ENCODE measurements at regions not wholly inside any gene's neighbourhood (a gene's known extent, or its start where the extent isn't known, plus 50 kb on each side); places are given as distances from the start of the nearest gene placed in this dataset.

- H3K9me3 ChIP-seq: no peaks in the 10 kb centered on the region
- H3K27me3 ChIP-seq: peaks cover 62% of the 10 kb centered on the region
- H3K4me3 ChIP-seq (ENCODE audit: low read depth, low read length): peak overlapping the region; percentile 60
- TF ChIP-seq CTCF (IDR thresholded peaks at IDR 0.05; ENCODE audit: low read depth, low read length): no peak
- no peaks in the 10 kb centered on the region for H3K36me3 ChIP-seq
- peak; percentile 12 for DNase-seq
- H3K4me1 ChIP-seq: no peaks in the 10 kb centered on the region
These were observed 113.5 kb downstream of the DHX15 start for GRCh38 chr4:24470666-24471485.

- Histone ChIP-seq H3K4me1 (no peaks in the 10 kb centered on the region), H3K4me3 (ENCODE audit: low read depth, low read length) (no peak overlapping the region), H3K36me3 (no peaks in the 10 kb centered on the region), H3K27me3 (peaks cover 55% of the 10 kb centered on the region), H3K9me3 (no peaks in the 10 kb centered on the region)
- no peak for TF ChIP-seq CTCF (IDR thresholded peaks at IDR 0.05; ENCODE audit: low read depth, low read length)
- DNase-seq: no peak
These were observed 116.3 kb downstream of the DHX15 start for GRCh38 chr4:24468071-24468470.

GRCh38 chr4:24464566-24464965 is 119.8 kb downstream of the DHX15 start:
- DNase-seq: no peak
- Histone ChIP-seq H3K4me1 (no peaks in the 10 kb centered on the region), H3K27me3 (peaks cover 21% of the 10 kb centered on the region), H3K4me3 (ENCODE audit: low read depth, low read length) (no peak overlapping the region), H3K36me3 (no peaks in the 10 kb centered on the region), H3K9me3 (no peaks in the 10 kb centered on the region)
- no peak for TF ChIP-seq CTCF (IDR thresholded peaks at IDR 0.05; ENCODE audit: low read depth, low read length)

GRCh38 chr4:24456431-24456830 is 127.9 kb downstream of the DHX15 start:
- no peak for TF ChIP-seq CTCF (IDR thresholded peaks at IDR 0.05; ENCODE audit: low read depth, low read length)
- H3K36me3 ChIP-seq: no peaks in the 10 kb centered on the region
- no peaks in the 10 kb centered on the region for H3K4me1 ChIP-seq
- DNase-seq: no peak
- H3K4me3 ChIP-seq (ENCODE audit: low read depth, low read length): no peak overlapping the region
- H3K9me3 ChIP-seq: no peaks in the 10 kb centered on the region
- no peaks in the 10 kb centered on the region for H3K27me3 ChIP-seq

GRCh38 chr4:24453951-24454350 is 130.4 kb downstream of the DHX15 start:
- Histone ChIP-seq H3K4me3 (ENCODE audit: low read depth, low read length) (no peak overlapping the region), H3K27me3 (no peaks in the 10 kb centered on the region), H3K4me1 (no peaks in the 10 kb centered on the region), H3K36me3 (no peaks in the 10 kb centered on the region), H3K9me3 (no peaks in the 10 kb centered on the region)
- no peak for DNase-seq
- TF ChIP-seq CTCF (IDR thresholded peaks at IDR 0.05; ENCODE audit: low read depth, low read length): no peak

- TF ChIP-seq CTCF (IDR thresholded peaks at IDR 0.05; ENCODE audit: low read depth, low read length): no peak
- no peaks in the 10 kb centered on the region for H3K4me1 ChIP-seq
- DNase-seq: no peak
- no peaks in the 10 kb centered on the region for H3K9me3 ChIP-seq
- H3K27me3 ChIP-seq: no peaks in the 10 kb centered on the region
- no peak overlapping the region for H3K4me3 ChIP-seq (ENCODE audit: low read depth, low read length)
- H3K36me3 ChIP-seq: no peaks in the 10 kb centered on the region
These were observed 132.5 kb downstream of the DHX15 start for GRCh38 chr4:24451870-24452269.

All from BE2C (cell line).